Pancreas (tissue), 10 donors: ENCODE measurements at regions not wholly inside any gene's neighbourhood (a gene's known extent, or its start where the extent isn't known, plus 50 kb on each side); places are given as distances from the start of the nearest gene placed in this dataset.

Experiments
- ATAC-seq, 4 donors: fragments of 200-7000 bp; cut with Tn5 transposase; one replicate each; pipeline versions ENCODE4 v1.8.0 to v1.9.1; 2020; ENCODE audit warnings: mild to moderate bottlenecking in 4 of 4, moderate library complexity in 4 of 4
- DNase-seq, 6 donors: peaks; one replicate each; pipeline ENCODE4 v3.0.0-alpha.2; 2020
- FAIRE-seq: peaks from 2 replicates; lab custom pipeline; 2012; peaks lifted over from hg19 to GRCh38; lab: Jason Lieb, UNC
- H3K27ac ChIP-seq, 4 donors: fragments of 200-600 bp; sonication (generic); 1 replicate in 3 of 4; 2 replicates in 1 of 4; pipeline versions ENCODE4 v1.5.0 to v1.8.0; 2020
- H3K27me3 ChIP-seq, 4 donors: fragments of 200-600 bp; one replicate each; pipeline ENCODE4 v1.8.0; 2021
- H3K36me3 ChIP-seq, 3 donors: fragments of 200-600 bp; sonication (generic) in 1 of 3; one replicate each; pipeline versions ENCODE4 v1.5.0 to v1.8.0; 2020 to 2021
- H3K4me1 ChIP-seq, 3 donors: fragments of 200-600 bp; one replicate each; pipeline ENCODE4 v1.8.0; 2021
- H3K4me3 ChIP-seq, 4 donors: fragments of 200-600 bp; sonication (generic) in 2 of 4; one replicate each; pipeline versions ENCODE4 v1.5.0 to v1.8.0; 2020 to 2021
- H3K9me3 ChIP-seq, 4 donors: fragments of 200-600 bp; one replicate each; pipeline ENCODE4 v1.8.0; 2021
- CTCF ChIP-seq, 4 donors: fragments of 200-600 bp; sonication (generic) in 3 of 4; IDR thresholded peaks; one replicate each; pipeline versions ENCODE4 v1.5.0 to v1.8.0; 2021; ENCODE audit warnings: antibody characterized with exemption in 4 of 4
- WGBS, 2 donors: extraction: QIAGEN DNeasy Blood & Tissue Kit; methylation state at CpG; one replicate each; pipeline ENCODE4 v1.1.7; 2013; 5-methylcytosine and 5-hydroxymethylcytosine counted together
- intact Hi-C, 3 donors: fragments of 100-400 bp; cut with DNase I; formaldehyde crosslinking; loops; one replicate each; pipeline versions ENCODE4 v1.11.1 to v1.14.2; 2022
- donor health status: healthy with polysubstance abuse.
- donor health status: DM: no; HTN: no; CAD: no; lungs with moderate emphysema.
- donor health status: DM: no; HTN: no; CAD: no.
- donor health status: control.
- donor health status: control.
- donor health status: Bipolar disorder and iron deficiency.
- donor health status: DM: yes; HTN: yes; CAD: no.
- donor health status: DM: no; HTN: no; CAD: no.
- donor health status: DM: no; HTN: no; CAD: no.
- donor health status: DM: yes; HTN: yes; CAD: no.

GRCh38 chr2:215627771-215628170, 191.9 kb upstream of the FN1 start:
- Histone ChIP-seq H3K36me3 (no peaks in the 10 kb centered on the region), H3K9me3 (no peaks in the 10 kb centered on the region), H3K27ac (no peak overlapping the region), H3K4me1 (no peaks in the 10 kb centered on the region), H3K27me3 (no peaks in the 10 kb centered on the region), H3K4me3 (no peak overlapping the region)
- no peak for TF ChIP-seq CTCF (IDR thresholded peaks at IDR 0.05)
- no peak for FAIRE-seq
- 54 to 71% methylated on average over 1 of the region's 1 CpG for WGBS, 2 donors
- no peak for DNase-seq
- intact Hi-C loops, result no loop called here
- no peak for ATAC-seq

DNA sequence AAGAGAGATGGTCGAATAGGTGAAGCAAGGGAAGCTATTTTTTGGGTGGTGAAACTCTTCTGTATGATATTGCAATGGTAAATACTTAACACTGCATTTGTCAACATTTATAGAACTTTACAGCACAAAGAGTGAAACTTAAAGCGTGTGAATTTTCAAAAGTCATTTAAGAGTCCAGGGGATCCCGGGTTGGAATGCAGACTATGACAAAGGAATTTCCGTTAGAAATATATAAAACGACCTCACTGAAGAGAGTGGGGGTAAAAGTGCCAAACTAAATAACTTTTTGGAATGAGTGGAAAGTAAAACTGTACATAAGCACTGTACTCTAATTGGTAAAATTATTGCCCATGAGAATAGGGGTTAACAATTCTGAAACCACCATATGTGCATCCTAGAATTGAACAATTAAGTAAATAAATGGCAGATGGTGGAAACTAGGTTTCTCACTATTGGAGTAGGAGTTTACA, 191.0 kb upstream of the FN1 start:
- DNase-seq (no peak), FAIRE-seq (no peak), ATAC-seq (no peak)
- no peaks in the 10 kb centered on the region for H3K4me1 ChIP-seq
- 37 to 40% methylated on average over 5 of the region's 5 CpGs for WGBS, 2 donors
- H3K27me3 ChIP-seq, result no peaks in the 10 kb centered on the region
- H3K9me3 ChIP-seq, result no peaks in the 10 kb centered on the region
- intact Hi-C loops, result no loop called here
- no peaks in the 10 kb centered on the region for H3K36me3 ChIP-seq
- no peak for TF ChIP-seq CTCF (IDR thresholded peaks at IDR 0.05)
- H3K4me3 ChIP-seq, result no peak overlapping the region
- H3K27ac ChIP-seq, result no peak overlapping the region

GRCh38 chr2:215626063-215626462, 190.2 kb upstream of the FN1 start:
- H3K36me3 ChIP-seq, result no peaks in the 10 kb centered on the region

GRCh38 chr2:215625207-215625606, 189.3 kb upstream of the FN1 start:
- H3K9me3 ChIP-seq, result no peaks in the 10 kb centered on the region
- no peaks in the 10 kb centered on the region for H3K4me1 ChIP-seq
- 65 to 76% methylated on average over 2 of the region's 2 CpGs for WGBS, 2 donors
- ATAC-seq, result no peak
- no peak for TF ChIP-seq CTCF (IDR thresholded peaks at IDR 0.05)
- DNase-seq, result no peak
- no peak overlapping the region for H3K27ac ChIP-seq
- H3K27me3 ChIP-seq, result no peaks in the 10 kb centered on the region
- FAIRE-seq, result no peak
- H3K4me3 ChIP-seq, result no peak overlapping the region
- H3K36me3 ChIP-seq, result no peaks in the 10 kb centered on the region
- intact Hi-C loops, result no loop called here

More at GRCh38 chr2:215626063-215626462, 190.2 kb upstream of the FN1 start:
- WGBS, 2 donors, result 67 to 68% methylated on average over 1 of the region's 1 CpG
- H3K9me3 ChIP-seq, result no peaks in the 10 kb centered on the region
- DNase-seq (no peak), FAIRE-seq (no peak), ATAC-seq (no peak)
- H3K4me3 ChIP-seq, result no peak overlapping the region
- TF ChIP-seq CTCF (IDR thresholded peaks at IDR 0.05), result no peak
- no peak overlapping the region for H3K27ac ChIP-seq
- no peaks in the 10 kb centered on the region for H3K4me1 ChIP-seq
- H3K27me3 ChIP-seq, result no peaks in the 10 kb centered on the region
- intact Hi-C loops, result no loop called here

DNA sequence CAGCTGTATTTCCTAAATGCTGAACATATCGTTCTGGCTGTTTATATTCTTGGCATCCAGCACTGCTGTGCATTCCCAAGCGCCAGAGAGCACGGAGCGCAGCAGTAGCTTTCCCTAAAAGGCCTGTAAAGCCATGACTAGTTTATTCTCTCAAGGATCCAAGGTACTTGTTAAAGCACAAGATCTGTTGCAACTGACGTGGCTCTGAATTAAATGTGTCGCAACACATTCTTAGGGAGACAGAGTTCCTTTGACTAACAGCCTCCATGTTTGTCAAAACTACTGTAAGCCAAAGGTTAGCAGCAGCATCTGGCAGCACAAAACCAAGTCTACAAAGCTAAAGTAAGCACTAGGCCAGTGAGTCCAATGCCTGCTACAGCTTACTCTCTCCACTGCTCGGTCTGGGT, 188.6 kb upstream of the FN1 start:
- ATAC-seq, result peak in 2 of 4 donors; percentile 26 to 34
- intact Hi-C loops, result no loop called here
- H3K4me1 ChIP-seq, result no peaks in the 10 kb centered on the region
- no peaks in the 10 kb centered on the region for H3K36me3 ChIP-seq
- H3K9me3 ChIP-seq, result no peaks in the 10 kb centered on the region
- WGBS, 2 donors, result 80% methylated on average over 7 of the region's 7 CpGs
- H3K27me3 ChIP-seq, result no peaks in the 10 kb centered on the region
- no peak for TF ChIP-seq CTCF (IDR thresholded peaks at IDR 0.05)
- H3K27ac ChIP-seq, result no peak overlapping the region
- DNase-seq, result no peak
- FAIRE-seq, result peak; percentile 13
- H3K4me3 ChIP-seq, result no peak overlapping the region
